Endothelial cell of umbilical vein (primary cell): ENCODE measurements at regions not wholly inside any gene's neighbourhood (a gene's known extent, or its start where the extent isn't known, plus 50 kb on each side); places are given as distances from the start of the nearest gene placed in this dataset.

ENCODE experiments used
- BruUV-seq: library from RNA; stranded (reverse); fragments of 400-500 nt; replicated peaks from 2 replicates; lab custom pipeline; 2021; lab: Mats Ljungman, UMichigan
- CTCF ChIA-PET: fragments of 300-600, 350-600 bp; sonication (Branson Sonifier 250); formaldehyde crosslinking; loops from one replicate; lab custom pipeline; 2021; ENCODE audit warnings: antibody characterized with exemption, inconsistent platforms; lab: Charles Lee
- POLR2A ChIA-PET: fragments of 300-600, 350-600 bp; sonication (Branson Sonifier 250); formaldehyde crosslinking; loops from one replicate; lab custom pipeline; 2021; ENCODE audit warnings: antibody characterized with exemption, inconsistent platforms; lab: Charles Lee
- DNase-seq: peaks from one replicate; pipeline ENCODE4 v3.0.0-alpha.2; 2011; ENCODE audit warnings: low read depth, low spot score
- FAIRE-seq: peaks from 2 replicates; lab custom pipeline; 2011; peaks lifted over from hg19 to GRCh38; lab: Jason Lieb, UNC
- H2AFZ ChIP-seq: 2 replicates; pipeline ENCODE4 v1.6.0; 2012; ENCODE audit warnings: low read depth, low read length, control low read depth, inconsistent platforms
- H3K27ac ChIP-seq: 2 replicates; pipeline ENCODE4 v1.5.1; 2011; ENCODE audit warnings: low read depth, mild to moderate bottlenecking, control low read depth, low read length, moderate library complexity; ENCODE audit not compliant: insufficient read depth
- H3K27me3 ChIP-seq, 2 experiments: 2 replicates each; pipeline versions ENCODE4 v1.6.0 to v1.6.1; 2011; ENCODE audit warnings: low read length in 2 of 2, mixed read lengths in 1 of 2; ENCODE audit not compliant: control insufficient read depth in 2 of 2, insufficient read depth in 2 of 2
- H3K36me3 ChIP-seq, 2 experiments: 2 replicates in 1 of 2; 3 replicates in 1 of 2; pipeline ENCODE4 v1.5.1; 2011; ENCODE audit warnings: low read length in 2 of 2, mild to moderate bottlenecking in 1 of 2, moderate library complexity in 1 of 2; ENCODE audit not compliant: control insufficient read depth in 2 of 2, insufficient read depth in 2 of 2; ENCODE audit errors: extremely low read depth in 1 of 2
- H3K4me1 ChIP-seq: 3 replicates; pipeline ENCODE4 v1.5.1; 2011; ENCODE audit warnings: mild to moderate bottlenecking, low read length; ENCODE audit not compliant: control insufficient read depth, insufficient read depth; ENCODE audit errors: extremely low read depth
- H3K4me2 ChIP-seq: 2 replicates; pipeline ENCODE4 v1.6.1; 2011; ENCODE audit warnings: low read length, control low read depth, mixed read lengths; ENCODE audit not compliant: insufficient read depth
- H3K4me3 ChIP-seq, 3 experiments: fragments of 200-600 bp in 1 of 3; sonication (generic), shearing (Covaris generic) in 1 of 3; replicated peaks in 1 of 3; 2 replicates each; pipeline ENCODE4 v1.5.1; 2011 to 2016; ENCODE audit warnings: control low read depth in 3 of 3, low read length in 3 of 3, mild to moderate bottlenecking in 2 of 3, inconsistent platforms in 1 of 3, low read depth in 1 of 3, moderate library complexity in 1 of 3; ENCODE audit not compliant: insufficient read depth in 1 of 3
- H3K79me2 ChIP-seq: 2 replicates; pipeline ENCODE4 v1.6.0; 2012; ENCODE audit warnings: low read length, inconsistent platforms; ENCODE audit not compliant: control insufficient read depth, insufficient read depth
- H3K9ac ChIP-seq: replicated peaks from 2 replicates; pipeline ENCODE3; 2011; ENCODE audit warnings: low read length, control low read depth; ENCODE audit not compliant: insufficient read depth; ENCODE audit errors: extremely low read depth
- H3K9me1 ChIP-seq: replicated peaks from 3 replicates; pipeline ENCODE4 v1.6.0; 2011; ENCODE audit warnings: mild to moderate bottlenecking, low read length; ENCODE audit not compliant: control insufficient read depth, insufficient read depth; ENCODE audit errors: extremely low read depth
- H3K9me3 ChIP-seq: replicated peaks from 2 replicates; pipeline ENCODE4 v1.5.1; 2012; ENCODE audit warnings: low read length, inconsistent platforms; ENCODE audit not compliant: control insufficient read depth, insufficient read depth
- H4K20me1 ChIP-seq: replicated peaks from 2 replicates; pipeline ENCODE3; 2011; ENCODE audit warnings: mild to moderate bottlenecking, low read length; ENCODE audit not compliant: control insufficient read depth, insufficient read depth; ENCODE audit errors: extremely low read depth
- CTCF ChIP-seq, 2 donors: IDR thresholded peaks; 1 replicate in 1 of 2; 2 replicates in 1 of 2; pipeline ENCODE4 v1.5.1; 2011; ENCODE audit warnings: low read length in 2 of 2, mild to moderate bottlenecking in 2 of 2, moderate library complexity in 2 of 2, control low read depth in 1 of 2, inconsistent platforms in 1 of 2, low read depth in 1 of 2; ENCODE audit not compliant: insufficient read depth in 1 of 2; ENCODE audit errors: extremely low read depth in 1 of 2
- EZH2 ChIP-seq: IDR thresholded peaks from 2 replicates; pipeline ENCODE4 v1.6.1; 2012; ENCODE audit warnings: borderline replicate concordance, low read depth, mild to moderate bottlenecking, moderate library complexity, low read length, inconsistent platforms; ENCODE audit not compliant: severe bottlenecking
- FOS ChIP-seq: IDR thresholded peaks from 2 replicates; pipeline ENCODE4 v1.6.1; 2011; ENCODE audit warnings: mild to moderate bottlenecking, low read length, moderate library complexity, borderline replicate concordance; ENCODE audit not compliant: insufficient read depth
- GATA2 ChIP-seq: IDR thresholded peaks from 2 replicates; pipeline ENCODE4 v1.7.0; 2011; ENCODE audit warnings: low read depth, mild to moderate bottlenecking, moderate library complexity, mixed read lengths, low read length; ENCODE audit not compliant: insufficient read length, insufficient read depth
- JUN ChIP-seq: IDR thresholded peaks from 2 replicates; pipeline ENCODE4 v1.6.1; 2011; ENCODE audit warnings: borderline replicate concordance, low read depth; ENCODE audit not compliant: insufficient read length, insufficient read depth
- MYC ChIP-seq: IDR thresholded peaks from one replicate; pipeline ENCODE4 v1.6.1; 2011; ENCODE audit warnings: mild to moderate bottlenecking, low read depth, low read length
- POLR2A ChIP-seq: IDR thresholded peaks from 2 replicates; pipeline ENCODE4 v1.6.1; 2012; ENCODE audit warnings: low read depth, mild to moderate bottlenecking, control low read depth, low read length
- POLR2AphosphoS5 ChIP-seq: IDR thresholded peaks from 2 replicates; pipeline ENCODE4 v1.6.1; 2012; ENCODE audit warnings: low read depth, mild to moderate bottlenecking, control low read depth, low read length, moderate library complexity; ENCODE audit not compliant: insufficient read depth
- dilution Hi-C: fragments of 300-500 bp; cut with MboI; formaldehyde crosslinking; loops from one replicate; pipeline ENCODE4 v1.15.0; 2019; ENCODE audit warnings: low sequenced_read_pairs; ENCODE audit not compliant: extremely low pct_ligation_motif_present
- intact Hi-C: fragments of 100-400 bp; cut with micrococcal nuclease; formaldehyde crosslinking; loops from one replicate; pipeline ENCODE4 v1.10.0; 2022
- TF ChIP-seq, protein P1 (sequence below): IDR thresholded peaks from 2 replicates; pipeline ENCODE4 v1.6.1; 2011; ENCODE audit not compliant: insufficient read depth, insufficient read length

DNA sequence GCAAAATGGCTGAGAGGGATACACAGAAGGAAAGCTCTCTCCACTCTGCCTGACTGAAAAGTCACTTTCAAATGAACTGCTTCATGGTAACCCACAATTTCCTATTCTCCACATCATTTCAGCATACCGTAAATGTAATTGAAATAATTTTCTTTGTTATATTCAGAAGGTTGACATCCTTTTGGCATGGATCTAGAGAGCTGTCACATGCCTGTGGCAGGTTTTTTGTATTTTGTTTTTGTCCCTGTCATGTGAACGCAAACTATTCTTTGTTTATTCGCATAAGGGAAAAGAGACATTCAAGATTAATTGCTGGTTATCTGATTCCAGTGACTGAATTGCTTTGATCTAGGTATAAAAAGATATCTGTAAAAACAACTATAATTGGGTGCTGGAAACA lies 1808.1 kb downstream of the NCAM2 start:
- no peaks in the 10 kb centered on the region for H3K36me3 ChIP-seq
- no peak for TF ChIP-seq GATA2
- TF ChIP-seq, protein P1, sequence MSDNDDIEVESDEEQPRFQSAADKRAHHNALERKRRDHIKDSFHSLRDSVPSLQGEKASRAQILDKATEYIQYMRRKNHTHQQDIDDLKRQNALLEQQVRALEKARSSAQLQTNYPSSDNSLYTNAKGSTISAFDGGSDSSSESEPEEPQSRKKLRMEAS: no peak
- TF ChIP-seq MYC: no peak
- TF ChIP-seq EZH2: no peak
- no peak for TF ChIP-seq JUN
- TF ChIP-seq POLR2A: no peak
- no peaks in the 10 kb centered on the region for H3K9me1 ChIP-seq
- H3K4me3 ChIP-seq: no peak overlapping the region
- H3K79me2 ChIP-seq: no peaks in the 10 kb centered on the region
- no peaks in the 10 kb centered on the region for H4K20me1 ChIP-seq
- POLR2A ChIA-PET: no interaction called here
- no peak overlapping the region for H3K27ac ChIP-seq
- dilution Hi-C loops (no loop called here), intact Hi-C loops (no loop called here)
- FAIRE-seq (no peak), DNase-seq (no peak)
- H3K4me1 ChIP-seq: no peaks in the 10 kb centered on the region
- no peak overlapping the region for H3K9ac ChIP-seq
- no peaks in the 10 kb centered on the region for H3K27me3 ChIP-seq
- CTCF ChIA-PET: no interaction called here
- no TSS peak for BruUV-seq
- no peak overlapping the region for H3K4me2 ChIP-seq
- H2AFZ ChIP-seq: no peak overlapping the region
- no peaks in the 10 kb centered on the region for H3K9me3 ChIP-seq

- Histone ChIP-seq H3K4me3 (no peak overlapping the region), H4K20me1 (no peaks in the 10 kb centered on the region), H3K27ac (no peak overlapping the region), H3K9ac (no peak overlapping the region), H3K27me3 (no peaks in the 10 kb centered on the region), H3K4me1 (no peaks in the 10 kb centered on the region), H3K4me2 (no peak overlapping the region), H3K36me3 (no peaks in the 10 kb centered on the region), H3K79me2 (no peaks in the 10 kb centered on the region), H3K9me1 (no peaks in the 10 kb centered on the region), H2AFZ (no peak overlapping the region), H3K9me3 (no peaks in the 10 kb centered on the region)
- no peak for TF ChIP-seq CTCF (IDR thresholded peaks at IDR 0.05; ENCODE audit: extremely low read depth in 1 of 2, insufficient read depth in 1 of 2, low read depth in 1 of 2, low read length in 2 of 2)
- no peak for TF ChIP-seq FOS
- no peak for TF ChIP-seq POLR2A
- TF ChIP-seq POLR2AphosphoS5: no peak
- TF ChIP-seq, protein P1: no peak
- TF ChIP-seq GATA2: no peak
- no TSS peak for BruUV-seq
- POLR2A ChIA-PET: no interaction called here
- no peak for DNase-seq
- no peak for FAIRE-seq
- CTCF ChIA-PET: no interaction called here
- dilution Hi-C loops (no loop called here), intact Hi-C loops (no loop called here)
Measured at GRCh38 chr21:22813201-22813600, 1815.0 kb downstream of the NCAM2 start.
